Stimulated activated CD4-positive, alpha-beta T cell treated with anti-CD3 and anti-CD28 coated beads, Interleukin-15, amount 100 ng/mL, for 1 hour (primary cell): ENCODE measurements at regions not wholly inside any gene's neighbourhood (a gene's known extent, or its start where the extent isn't known, plus 50 kb on each side); places are given as distances from the start of the nearest gene placed in this dataset.

Experiments used
- DNase-seq, 2 donors: peaks; one replicate each; pipeline ENCODE4 v3.0.0-alpha.2; 2020; ENCODE audit warnings: low read depth in 1 of 2, low spot score in 1 of 2

- no peak for DNase-seq
Measured at GRCh38 chr3:150220799-150221198, 187.3 kb upstream of the TSC22D2 start.

- no peak for DNase-seq
Measured at GRCh38 chr3:150220041-150220440, 188.1 kb upstream of the TSC22D2 start.

GRCh38 chr3:150218841-150219240, 189.3 kb upstream of the TSC22D2 start:
- no peak for DNase-seq

- no peak for DNase-seq
Measured at GRCh38 chr3:150218236-150218635, 189.9 kb upstream of the TSC22D2 start.

- no peak for DNase-seq
Measured at GRCh38 chr3:150217691-150218090, 190.4 kb upstream of the TSC22D2 start.

GRCh38 chr3:150216866-150217600, 191.1 kb upstream of the TSC22D2 start:
- DNase-seq = no peak

GRCh38 chr3:150216041-150216811, 191.9 kb upstream of the TSC22D2 start:
- no peak for DNase-seq

GRCh38 chr3:150215616-150216015, 192.5 kb upstream of the TSC22D2 start:
- DNase-seq = no peak

- DNase-seq = no peak
Measured at GRCh38 chr3:150213577-150213976, 194.5 kb upstream of the TSC22D2 start.

- no peak for DNase-seq
Measured at GRCh38 chr3:150210461-150211110, 197.5 kb upstream of the TSC22D2 start.

- DNase-seq = no peak
Measured at GRCh38 chr3:150203273-150203672, 204.8 kb upstream of the TSC22D2 start.

- DNase-seq = no peak
Measured at GRCh38 chr3:150202711-150203110, 205.4 kb upstream of the TSC22D2 start.

GRCh38 chr3:150194957-150195356, 213.1 kb upstream of the TSC22D2 start:
- DNase-seq = no peak

- DNase-seq = no peak
Measured at GRCh38 chr3:150194513-150194912, 213.6 kb upstream of the TSC22D2 start.

- DNase-seq = no peak
Measured at GRCh38 chr3:150184426-150185071, 213.9 kb upstream of the PFN2 start.

- DNase-seq = peak in 1 of 2 donors; percentile 10
Measured at GRCh38 chr3:150183678-150184425, 213.2 kb upstream of the PFN2 start.

GRCh38 chr3:150180334-150180733, 209.6 kb upstream of the PFN2 start:
- DNase-seq = no peak

- DNase-seq = no peak
Measured at GRCh38 chr3:150179330-150179729, 208.6 kb upstream of the PFN2 start.

- no peak for DNase-seq
Measured at GRCh38 chr3:150177673-150178381, 207.1 kb upstream of the PFN2 start.

GRCh38 chr3:150174179-150174578, 203.5 kb upstream of the PFN2 start:
- DNase-seq = no peak
